HG02852 (cell line): ENCODE measurements at regions not wholly inside any gene's neighbourhood (a gene's known extent, or its start where the extent isn't known, plus 50 kb on each side); places are given as distances from the start of the nearest gene placed in this dataset.

Source experiments
- ATAC-seq: cut with Tn5 transposase; IDR thresholded peaks from one replicate; pipeline ENCODE4 v1.9.1; 2021; ENCODE audit warnings: mild to moderate bottlenecking, moderate library complexity; ENCODE audit not compliant: unreplicated experiment

GRCh38 chr3:57009802-57010201, 50.7 kb upstream of the SPATA12 start:
- ATAC-seq, result no peak

- ATAC-seq, result no peak
These were observed 51.1 kb upstream of the SPATA12 start for GRCh38 chr3:57009367-57009766.

- no peak for ATAC-seq
These were observed 52.7 kb upstream of the SPATA12 start for GRCh38 chr3:57007521-57008460.

GRCh38 chr3:57006949-57007419, 53.5 kb upstream of the SPATA12 start:
- ATAC-seq, result no peak

- no peak for ATAC-seq
These were observed 54.2 kb upstream of the SPATA12 start for GRCh38 chr3:57006179-57006657.

- ATAC-seq, result no peak
These were observed 56.2 kb upstream of the SPATA12 start for GRCh38 chr3:57004229-57004628.

GRCh38 chr3:57003676-57004075, 56.8 kb upstream of the SPATA12 start:
- no peak for ATAC-seq

- ATAC-seq, result no peak
These were observed 59.1 kb upstream of the SPATA12 start for GRCh38 chr3:57001356-57001755.

- ATAC-seq, result no peak
These were observed 60.5 kb upstream of the SPATA12 start for GRCh38 chr3:57000012-57000411.

GRCh38 chr3:56999547-56999946, 60.9 kb upstream of the SPATA12 start:
- no peak for ATAC-seq

GRCh38 chr3:56998076-56998529, 62.4 kb upstream of the SPATA12 start:
- no peak for ATAC-seq

GRCh38 chr3:56997675-56998074, 62.8 kb upstream of the SPATA12 start:
- no peak for ATAC-seq

GRCh38 chr3:56997041-56997440, 63.4 kb upstream of the SPATA12 start:
- no peak for ATAC-seq

- ATAC-seq, result no peak
These were observed 66.1 kb upstream of the SPATA12 start for GRCh38 chr3:56994391-56994790.

- no peak for ATAC-seq
These were observed 69.8 kb upstream of the SPATA12 start for GRCh38 chr3:56990641-56991015.

- no peak for ATAC-seq
These were observed 70.4 kb upstream of the SPATA12 start for GRCh38 chr3:56989977-56990640.

GRCh38 chr3:56989169-56989976, 71.1 kb upstream of the SPATA12 start:
- no peak for ATAC-seq

GRCh38 chr3:56988458-56989168, 71.9 kb upstream of the SPATA12 start:
- ATAC-seq, result no peak

- no peak for ATAC-seq
These were observed 73.1 kb upstream of the SPATA12 start for GRCh38 chr3:56987238-56987895.

GRCh38 chr3:56986347-56986746, 74.1 kb upstream of the SPATA12 start:
- ATAC-seq, result no peak
